Keratinocyte (primary cell): ENCODE measurements at regions not wholly inside any gene's neighbourhood (a gene's known extent, or its start where the extent isn't known, plus 50 kb on each side); places are given as distances from the start of the nearest gene placed in this dataset.

Experiments
- DNase-seq: peaks from one replicate; pipeline ENCODE4 v3.0.0-alpha.2; 2011; ENCODE audit warnings: low read depth, missing footprints, low spot score
- FAIRE-seq: peaks from 2 replicates; lab custom pipeline; 2011; peaks lifted over from hg19 to GRCh38; lab: Jason Lieb, UNC
- H2AFZ ChIP-seq: 2 replicates; pipeline ENCODE4 v1.6.0; 2012; ENCODE audit warnings: low read length, control low read depth, inconsistent platforms; ENCODE audit not compliant: control insufficient read depth
- H3K27ac ChIP-seq: 2 replicates; pipeline ENCODE4 v1.5.1; 2011; ENCODE audit warnings: low read length; ENCODE audit not compliant: control insufficient read depth, insufficient read depth
- H3K27me3 ChIP-seq: 3 replicates; pipeline ENCODE4 v1.6.0; 2011; ENCODE audit warnings: low read length; ENCODE audit not compliant: control insufficient read depth, insufficient read depth; ENCODE audit errors: extremely low read depth
- H3K36me3 ChIP-seq, 2 experiments: 2 replicates in 1 of 2; 3 replicates in 1 of 2; pipeline ENCODE4 v1.5.1; 2011; ENCODE audit warnings: low read length in 2 of 2, mild to moderate bottlenecking in 1 of 2; ENCODE audit not compliant: control insufficient read depth in 2 of 2, insufficient read depth in 2 of 2; ENCODE audit errors: extremely low read depth in 1 of 2
- H3K4me1 ChIP-seq: 3 replicates; pipeline ENCODE4 v1.5.1; 2011; ENCODE audit warnings: low read length; ENCODE audit not compliant: control insufficient read depth, insufficient read depth; ENCODE audit errors: extremely low read depth
- H3K4me2 ChIP-seq: 3 replicates; pipeline ENCODE4 v1.6.0; 2011; ENCODE audit warnings: low read depth, low read length; ENCODE audit not compliant: control insufficient read depth, insufficient read depth; ENCODE audit errors: extremely low read depth
- H3K4me3 ChIP-seq, 3 experiments: fragments of 200-600 bp in 1 of 3; sonication (generic) in 1 of 3; 2 replicates in 2 of 3; 3 replicates in 1 of 3; pipeline ENCODE4 v1.5.1; 2011 to 2016; ENCODE audit warnings: low read length in 3 of 3, mild to moderate bottlenecking in 3 of 3, control low read depth in 2 of 3, inconsistent platforms in 1 of 3, low read depth in 1 of 3, mixed read lengths in 1 of 3, mixed run types in 1 of 3, moderate library complexity in 1 of 3; ENCODE audit not compliant: control insufficient read depth in 2 of 3, insufficient read depth in 2 of 3; ENCODE audit errors: extremely low read depth in 1 of 3
- H3K79me2 ChIP-seq: 2 replicates; pipeline ENCODE4 v1.6.0; 2012; ENCODE audit warnings: low read length; ENCODE audit not compliant: control insufficient read depth, insufficient read depth
- H3K9ac ChIP-seq: 3 replicates; pipeline ENCODE4 v1.6.0; 2011; ENCODE audit warnings: low read length; ENCODE audit not compliant: control insufficient read depth, insufficient read depth; ENCODE audit errors: extremely low read depth
- H3K9me1 ChIP-seq: 3 replicates; pipeline ENCODE4 v1.6.0; 2011; ENCODE audit warnings: low read length; ENCODE audit not compliant: control insufficient read depth, insufficient read depth; ENCODE audit errors: extremely low read depth
- H3K9me3 ChIP-seq: 2 replicates; pipeline ENCODE4 v1.5.1; 2012; ENCODE audit warnings: low read depth, low read length; ENCODE audit not compliant: control insufficient read depth
- H4K20me1 ChIP-seq: 3 replicates; pipeline ENCODE4 v1.6.0; 2011; ENCODE audit warnings: low read length; ENCODE audit not compliant: control insufficient read depth, insufficient read depth; ENCODE audit errors: extremely low read depth
- CTCF ChIP-seq, 3 experiments: IDR thresholded peaks in 1 of 3; conservative IDR thresholded peaks in 1 of 3; optimal IDR thresholded peaks in 1 of 3; 2 replicates in 2 of 3; 3 replicates in 1 of 3; pipeline versions ENCODE3 to v1.5.1; 2011; ENCODE audit warnings: low read length in 3 of 3, mild to moderate bottlenecking in 3 of 3, moderate library complexity in 2 of 3, control low read depth in 1 of 3, inconsistent platforms in 1 of 3; ENCODE audit not compliant: insufficient read depth in 2 of 3; ENCODE audit errors: extremely low read depth in 1 of 3
- EZH2 ChIP-seq: IDR thresholded peaks from one replicate; pipeline ENCODE4 v1.6.1; 2012; ENCODE audit warnings: inconsistent platforms, mild to moderate bottlenecking, low read length, moderate library complexity
- dilution Hi-C: fragments of 300-500 bp; cut with MboI; formaldehyde crosslinking; loops from one replicate; pipeline ENCODE4 v1.7.0; 2020; ENCODE audit warnings: low sequenced_read_pairs; ENCODE audit not compliant: extremely low pct_ligation_motif_present

GRCh38 chr9:73890685-73891277 lies 606.4 kb upstream of the RORB start:
- DNase-seq (no peak), FAIRE-seq (no peak)
- Histone ChIP-seq H3K4me2 (no peak overlapping the region), H3K79me2 (no peaks in the 10 kb centered on the region), H3K27me3 (no peaks in the 10 kb centered on the region), H3K27ac (no peak overlapping the region), H2AFZ (no peak overlapping the region), H3K36me3 (no peaks in the 10 kb centered on the region), H3K4me1 (no peaks in the 10 kb centered on the region), H3K4me3 (no peak overlapping the region), H3K9me1 (no peaks in the 10 kb centered on the region), H3K9ac (no peak overlapping the region), H4K20me1 (no peaks in the 10 kb centered on the region), H3K9me3 (no peaks in the 10 kb centered on the region)
- TF ChIP-seq CTCF (optimal IDR thresholded peaks at IDR 0.05 in 1 of 3, IDR thresholded peaks at IDR 0.05 in 1 of 3, conservative IDR thresholded peaks at IDR 0.05 in 1 of 3; ENCODE audit: extremely low read depth in 1 of 3, insufficient read depth in 2 of 3, low read length in 3 of 3) (no peak), EZH2 (no peak)
- dilution Hi-C loops, result no loop called here

- no peaks in the 10 kb centered on the region for H3K4me1 ChIP-seq
- no peaks in the 10 kb centered on the region for H3K36me3 ChIP-seq
- no peak overlapping the region for H2AFZ ChIP-seq
- no peak for DNase-seq
- H3K4me3 ChIP-seq, result no peak overlapping the region
- no peak for FAIRE-seq
- no peak overlapping the region for H3K4me2 ChIP-seq
- dilution Hi-C loops, result no loop called here
- H3K9me3 ChIP-seq, result no peaks in the 10 kb centered on the region
- no peaks in the 10 kb centered on the region for H3K9me1 ChIP-seq
- TF ChIP-seq EZH2 (no peak), CTCF (optimal IDR thresholded peaks at IDR 0.05 in 1 of 3, IDR thresholded peaks at IDR 0.05 in 1 of 3, conservative IDR thresholded peaks at IDR 0.05 in 1 of 3; ENCODE audit: extremely low read depth in 1 of 3, insufficient read depth in 2 of 3, low read length in 3 of 3) (no peak)
- H3K79me2 ChIP-seq, result no peaks in the 10 kb centered on the region
- no peaks in the 10 kb centered on the region for H3K27me3 ChIP-seq
- no peak overlapping the region for H3K27ac ChIP-seq
- no peak overlapping the region for H3K9ac ChIP-seq
- H4K20me1 ChIP-seq, result no peaks in the 10 kb centered on the region
Observed at GRCh38 chr9:73892335-73892734, 604.8 kb upstream of the RORB start.
